Skeletal muscle tissue (tissue), 3 donors: ENCODE measurements at regions not wholly inside any gene's neighbourhood (a gene's known extent, or its start where the extent isn't known, plus 50 kb on each side); places are given as distances from the start of the nearest gene placed in this dataset.
"Not testable (repeated sequence)": the region's sequence is repeated elsewhere in the genome, so short reads cannot be mapped to it uniquely, and the experiment has no call there.

Source experiments
- H3K27ac ChIP-seq: one replicate; pipeline ENCODE4 v1.7.0; 2013; ENCODE audit warnings: mild to moderate bottlenecking, low read depth, low read length, inconsistent platforms
- H3K27me3 ChIP-seq, 3 donors: one replicate each; pipeline ENCODE4 v1.7.0; 2013; ENCODE audit warnings: low read length in 3 of 3; ENCODE audit not compliant: control insufficient read depth in 3 of 3, insufficient read depth in 3 of 3
- H3K36me3 ChIP-seq, 3 donors: one replicate each; pipeline ENCODE4 v1.7.0; 2013; ENCODE audit warnings: low read length in 3 of 3; ENCODE audit not compliant: control insufficient read depth in 3 of 3, insufficient read depth in 3 of 3
- H3K4me1 ChIP-seq, 3 donors: one replicate each; pipeline ENCODE4 v1.7.0; 2013; ENCODE audit warnings: low read length in 3 of 3, mild to moderate bottlenecking in 3 of 3; ENCODE audit not compliant: control insufficient read depth in 3 of 3, insufficient read depth in 3 of 3
- H3K4me3 ChIP-seq, 3 donors: one replicate each; pipeline ENCODE4 v1.7.0; 2013; ENCODE audit warnings: low read length in 3 of 3
- H3K9ac ChIP-seq, 3 donors: one replicate each; pipeline ENCODE4 v1.7.0; 2013; ENCODE audit warnings: low read length in 3 of 3, mild to moderate bottlenecking in 3 of 3, moderate library complexity in 2 of 3, low read depth in 1 of 3
- H3K9me3 ChIP-seq, 3 donors: one replicate each; pipeline ENCODE4 v1.7.0; 2013; ENCODE audit warnings: low read length in 3 of 3; ENCODE audit not compliant: control insufficient read depth in 3 of 3
- donor health status: Osteomylitis.

- no peak overlapping the region for H3K4me3 ChIP-seq
- peaks cover 0 to 4% (median 0%) of the 10 kb centered on the region in 3 donors for H3K9me3 ChIP-seq
- no peaks in the 10 kb centered on the region for H3K27me3 ChIP-seq
- no peak overlapping the region for H3K27ac ChIP-seq
- H3K9ac ChIP-seq = no peak overlapping the region
- H3K4me1 ChIP-seq = no peaks in the 10 kb centered on the region
- no peaks in the 10 kb centered on the region for H3K36me3 ChIP-seq
Observed at GRCh38 chr4:132493476-132493875, 655.6 kb upstream of the PCDH10 start.

- H3K27me3 ChIP-seq, H3K4me1 ChIP-seq, H3K9me3 ChIP-seq, H3K4me3 ChIP-seq, H3K27ac ChIP-seq, H3K36me3 ChIP-seq, H3K9ac ChIP-seq: not testable (repeated sequence)
Observed at GRCh38 chr4:132495267-132495812, 653.8 kb upstream of the PCDH10 start.

GRCh38 chr4:132498215-132498614 lies 650.9 kb upstream of the PCDH10 start:
- Histone ChIP-seq H3K4me3 (no peak overlapping the region), H3K9ac (no peak overlapping the region), H3K36me3 (no peaks in the 10 kb centered on the region), H3K27ac (no peak overlapping the region), H3K27me3 (no peaks in the 10 kb centered on the region), H3K4me1 (no peaks in the 10 kb centered on the region), H3K9me3 (peaks cover 0 to 2% (median 0%) of the 10 kb centered on the region in 3 donors)

GRCh38 chr4:132502096-132502552 lies 647.0 kb upstream of the PCDH10 start:
- H3K9ac ChIP-seq = no peak overlapping the region
- H3K27me3 ChIP-seq = no peaks in the 10 kb centered on the region
- H3K36me3 ChIP-seq = no peaks in the 10 kb centered on the region
- no peak overlapping the region for H3K4me3 ChIP-seq
- H3K9me3 ChIP-seq = no peaks in the 10 kb centered on the region
- H3K4me1 ChIP-seq = no peaks in the 10 kb centered on the region
- no peak overlapping the region for H3K27ac ChIP-seq

- Histone ChIP-seq H3K36me3 (no peaks in the 10 kb centered on the region), H3K4me1 (no peaks in the 10 kb centered on the region), H3K27me3 (no peaks in the 10 kb centered on the region), H3K9ac (no peak overlapping the region), H3K9me3 (no peaks in the 10 kb centered on the region), H3K4me3 (no peak overlapping the region), H3K27ac (no peak overlapping the region)
Observed at GRCh38 chr4:132504438-132504837, 644.7 kb upstream of the PCDH10 start.

- no peaks in the 10 kb centered on the region for H3K4me1 ChIP-seq
- no peak overlapping the region for H3K4me3 ChIP-seq
- no peak overlapping the region for H3K27ac ChIP-seq
- H3K27me3 ChIP-seq = no peaks in the 10 kb centered on the region
- H3K36me3 ChIP-seq = no peaks in the 10 kb centered on the region
- H3K9ac ChIP-seq = no peak overlapping the region
- H3K9me3 ChIP-seq = no peaks in the 10 kb centered on the region
Observed at GRCh38 chr4:132506568-132506967, 642.5 kb upstream of the PCDH10 start.

DNA sequence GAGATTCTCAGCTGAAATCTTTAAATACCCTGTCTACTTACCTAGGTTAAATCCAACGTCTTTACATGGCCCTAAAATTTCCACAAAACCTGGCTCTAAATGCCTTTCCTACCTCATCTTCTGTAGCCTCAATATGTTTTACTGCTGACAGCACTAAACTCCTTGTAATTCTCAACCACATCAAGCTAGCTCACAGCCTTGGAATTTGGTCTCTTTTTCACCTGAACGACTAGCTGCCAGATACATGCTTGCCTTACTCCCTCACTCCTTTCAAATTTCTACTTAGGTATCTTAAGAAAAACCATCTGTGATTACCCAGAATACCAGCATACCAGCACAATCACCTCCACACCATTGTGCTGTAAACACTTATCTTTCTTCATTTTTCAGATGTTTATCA lies 635.6 kb upstream of the PCDH10 start:
- Histone ChIP-seq H3K9me3 (no peaks in the 10 kb centered on the region), H3K27me3 (no peaks in the 10 kb centered on the region), H3K36me3 (no peaks in the 10 kb centered on the region), H3K4me3 (no peak overlapping the region), H3K9ac (no peak overlapping the region), H3K27ac (no peak overlapping the region), H3K4me1 (no peaks in the 10 kb centered on the region)

DNA sequence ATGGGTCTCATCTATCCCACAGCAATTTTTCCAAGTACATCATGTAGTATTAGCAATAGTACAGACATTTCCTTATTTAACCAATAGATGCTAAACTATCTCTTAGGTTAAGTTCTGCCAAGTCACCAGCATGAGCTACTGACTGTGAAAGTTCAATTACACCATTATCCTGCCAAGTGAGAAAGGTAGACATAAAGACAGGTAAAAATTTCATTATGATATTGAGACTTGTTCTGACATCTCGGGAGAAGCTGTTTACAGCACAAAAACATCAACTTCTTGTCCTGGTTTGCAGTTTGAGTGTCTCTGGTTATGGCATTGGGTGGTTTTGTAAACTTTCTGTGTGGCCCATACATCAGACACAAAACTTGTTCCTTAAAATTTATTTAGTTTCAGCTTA lies 622.4 kb upstream of the PCDH10 start:
- Histone ChIP-seq H3K9ac (no peak overlapping the region), H3K4me1 (no peaks in the 10 kb centered on the region), H3K27me3 (no peaks in the 10 kb centered on the region), H3K9me3 (no peaks in the 10 kb centered on the region), H3K27ac (no peak overlapping the region), H3K4me3 (no peak overlapping the region), H3K36me3 (no peaks in the 10 kb centered on the region)

- H3K36me3 ChIP-seq = no peaks in the 10 kb centered on the region
- no peaks in the 10 kb centered on the region for H3K27me3 ChIP-seq
- H3K9me3 ChIP-seq = no peaks in the 10 kb centered on the region
- no peak overlapping the region for H3K27ac ChIP-seq
- no peaks in the 10 kb centered on the region for H3K4me1 ChIP-seq
- no peak overlapping the region for H3K9ac ChIP-seq
- H3K4me3 ChIP-seq = no peak overlapping the region
Observed at GRCh38 chr4:132527817-132528216, 621.3 kb upstream of the PCDH10 start.

DNA sequence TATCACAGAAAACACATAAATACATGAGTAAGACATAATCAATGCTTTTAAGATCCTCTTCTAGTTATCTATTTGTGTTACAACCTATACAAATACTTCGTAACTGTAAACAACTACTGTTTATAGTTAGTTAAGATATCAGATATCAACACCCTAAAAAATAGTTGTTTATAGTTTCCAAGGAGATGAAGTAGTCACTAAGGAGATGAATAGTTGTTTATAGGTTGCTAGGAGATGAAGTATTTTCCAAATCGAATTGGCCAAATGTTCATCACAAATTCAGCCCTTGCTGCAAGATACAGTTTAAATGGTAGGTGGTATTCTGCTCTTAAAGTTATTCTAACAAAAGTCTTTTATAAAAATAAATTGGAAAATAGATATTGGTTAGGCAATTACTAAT lies 618.2 kb upstream of the PCDH10 start:
- Histone ChIP-seq H3K36me3 (no peaks in the 10 kb centered on the region), H3K27ac (no peak overlapping the region), H3K9ac (no peak overlapping the region), H3K9me3 (no peaks in the 10 kb centered on the region), H3K4me3 (no peak overlapping the region), H3K4me1 (no peaks in the 10 kb centered on the region), H3K27me3 (no peaks in the 10 kb centered on the region)

DNA sequence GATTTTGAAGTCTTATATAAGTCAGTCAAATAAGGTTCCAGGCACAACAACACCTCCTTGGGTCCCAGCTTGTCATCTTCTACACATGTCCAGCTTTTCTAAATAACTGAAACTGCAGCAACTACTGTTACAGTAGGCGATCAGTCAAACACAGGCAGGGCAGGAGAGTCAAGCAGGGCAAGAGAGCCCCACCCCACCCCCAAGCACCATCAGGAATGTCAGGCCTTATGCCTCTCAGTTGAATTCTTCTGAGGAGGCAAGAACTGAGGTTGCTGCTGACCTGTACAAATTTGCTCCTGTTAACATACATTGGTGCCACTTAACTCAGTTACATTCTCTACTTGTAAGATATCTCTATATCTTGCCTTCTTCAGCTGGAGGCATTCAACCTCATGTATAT lies 608.8 kb upstream of the PCDH10 start:
- no peak overlapping the region for H3K27ac ChIP-seq
- H3K36me3 ChIP-seq = no peaks in the 10 kb centered on the region
- H3K9me3 ChIP-seq = no peaks in the 10 kb centered on the region
- no peak overlapping the region for H3K9ac ChIP-seq
- no peaks in the 10 kb centered on the region for H3K4me1 ChIP-seq
- H3K4me3 ChIP-seq = no peak overlapping the region
- no peaks in the 10 kb centered on the region for H3K27me3 ChIP-seq
